ENCODE measurements at regions not wholly inside any gene's neighbourhood (a gene's known extent, or its start where the extent isn't known, plus 50 kb on each side); places are given as distances from the start of the nearest gene placed in this dataset.

DNA sequence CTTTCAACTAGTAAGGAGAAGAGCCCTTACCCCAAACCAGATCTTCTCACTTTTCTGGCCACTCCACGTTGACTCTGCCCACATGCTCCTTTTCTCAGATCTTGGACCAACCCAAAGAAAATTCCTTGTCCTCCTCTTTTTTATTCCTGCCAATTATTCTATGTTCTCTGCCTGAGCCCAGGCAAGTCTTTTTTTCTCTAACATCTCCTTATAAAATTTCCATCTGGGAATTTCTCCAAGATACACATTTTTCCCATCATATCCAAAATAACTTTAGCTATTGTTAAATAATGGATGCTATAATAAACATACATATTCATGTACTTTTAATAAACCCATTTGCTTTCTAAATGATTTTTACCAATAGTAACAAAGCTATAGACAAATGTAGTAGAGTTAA, 726.0 kb upstream of the ZNF385D start:
- Mint-ChIP-seq H3K4me1 (ENCODE audit: low read depth) (no peaks in the 10 kb centered on the region), H3K4me3 (no peak overlapping the region), H3K27ac (no peak overlapping the region), H3K9me3 (no peaks in the 10 kb centered on the region), H3K36me3 (ENCODE audit: insufficient read depth in 2 of 2) (no peaks in the 10 kb centered on the region), H3K27me3 (ENCODE audit: low read depth) (no peaks in the 10 kb centered on the region)
- DNase-seq (no peak), ATAC-seq (replicated peaks in 1 of 2) (no peak)

DNA sequence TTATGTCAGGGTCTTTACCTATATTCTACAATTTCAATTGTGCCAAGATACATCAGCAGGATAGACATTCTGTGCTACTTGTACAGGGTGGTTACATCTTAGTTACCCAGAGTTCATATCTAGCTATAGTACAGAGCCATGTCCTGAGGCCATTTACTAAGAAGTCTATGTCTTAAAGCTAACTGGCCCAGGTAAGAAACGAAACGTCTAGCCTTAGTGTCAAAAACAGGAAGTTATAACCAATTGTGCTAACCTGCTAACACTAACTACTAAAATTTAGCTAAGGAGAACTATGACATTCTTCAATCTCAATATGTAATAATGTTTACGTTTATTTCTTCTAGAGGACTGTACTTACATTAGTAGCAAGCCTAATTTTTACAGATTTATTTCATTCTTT, 717.2 kb upstream of the UBE2E2 start:
- Mint-ChIP-seq H3K9me3 (peaks cover 0 to 3% of the 10 kb centered on the region in 2 donors), H3K4me3 (no peak overlapping the region), H3K27ac (no peak overlapping the region), H3K4me1 (ENCODE audit: low read depth) (no peaks in the 10 kb centered on the region), H3K27me3 (ENCODE audit: low read depth) (no peaks in the 10 kb centered on the region), H3K36me3 (ENCODE audit: insufficient read depth in 2 of 2) (no peaks in the 10 kb centered on the region)
- DNase-seq = no peak
- no peak for ATAC-seq (replicated peaks in 1 of 2)

DNA sequence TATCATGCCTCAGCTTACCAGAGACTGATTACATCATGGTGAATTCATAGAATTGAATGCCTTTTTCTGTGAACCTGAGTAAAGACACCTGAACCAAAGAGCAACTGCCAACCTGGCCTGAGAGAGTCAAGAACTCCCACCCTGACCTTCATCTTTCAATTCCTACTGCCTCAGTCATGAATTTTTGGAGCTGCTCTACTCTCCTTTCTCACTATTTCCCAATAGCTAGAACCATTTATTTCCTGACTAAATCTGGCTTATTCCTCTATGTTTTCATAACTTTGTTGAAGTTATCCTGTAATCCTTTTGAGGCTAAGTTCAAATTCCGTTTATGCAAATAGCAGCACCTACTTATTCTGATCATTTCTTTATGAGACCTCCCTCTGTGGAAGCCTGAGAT, 712.4 kb upstream of the UBE2E2 start:
- no peaks in the 10 kb centered on the region for H3K27me3 Mint-ChIP-seq (ENCODE audit: low read depth)
- H3K4me3 Mint-ChIP-seq = no peak overlapping the region
- H3K27ac Mint-ChIP-seq = no peak overlapping the region
- no peaks in the 10 kb centered on the region for H3K36me3 Mint-ChIP-seq (ENCODE audit: insufficient read depth in 2 of 2)
- H3K9me3 Mint-ChIP-seq = peaks cover 0 to 1% of the 10 kb centered on the region in 2 donors
- DNase-seq (no peak), ATAC-seq (replicated peaks in 1 of 2) (no peak)
- H3K4me1 Mint-ChIP-seq (ENCODE audit: low read depth) = no peaks in the 10 kb centered on the region

DNA sequence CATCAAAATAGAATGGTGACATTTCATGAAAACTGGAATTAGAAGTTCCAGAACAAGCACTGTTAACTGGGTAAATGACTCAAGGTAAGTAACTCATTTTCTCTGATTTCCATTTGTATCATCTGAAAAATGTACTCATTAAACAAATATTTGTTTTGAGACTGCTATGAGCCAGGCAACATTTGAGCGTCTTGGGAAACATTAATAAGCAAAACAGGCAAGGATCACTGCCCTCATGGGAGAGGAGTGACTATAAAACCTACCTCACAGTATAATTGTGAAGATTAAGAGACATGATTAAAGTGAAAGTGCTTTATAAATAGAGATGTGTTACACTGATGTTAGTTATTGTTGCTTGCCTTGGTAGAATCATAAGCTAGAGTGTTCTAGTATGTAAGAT, 711.8 kb upstream of the UBE2E2 start:
- no peak for ATAC-seq (replicated peaks in 1 of 2)
- no peak for DNase-seq
- Mint-ChIP-seq H3K27ac (no peak overlapping the region), H3K36me3 (ENCODE audit: insufficient read depth in 2 of 2) (no peaks in the 10 kb centered on the region), H3K9me3 (peaks cover 0 to under 1% of the 10 kb centered on the region in 2 donors), H3K4me1 (ENCODE audit: low read depth) (no peaks in the 10 kb centered on the region), H3K27me3 (ENCODE audit: low read depth) (no peaks in the 10 kb centered on the region), H3K4me3 (no peak overlapping the region)

DNA sequence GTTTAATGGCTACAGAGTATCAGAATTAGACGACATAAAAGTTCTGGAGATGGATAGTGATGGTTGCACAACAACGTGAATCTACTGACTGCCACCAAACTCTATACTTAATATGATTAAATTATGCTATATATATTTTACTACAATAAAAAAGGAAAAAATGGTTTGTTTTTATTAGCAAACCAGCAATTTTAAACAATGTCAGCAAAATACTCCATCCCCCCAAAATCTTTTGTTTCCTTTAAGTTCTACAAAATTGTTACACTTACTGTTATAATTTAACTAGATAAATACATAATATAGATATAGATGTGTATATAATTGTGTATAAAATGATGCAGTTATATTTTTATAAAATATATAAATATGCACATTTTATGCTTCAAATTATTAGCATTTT, 710.8 kb upstream of the UBE2E2 start:
- H3K36me3 Mint-ChIP-seq (ENCODE audit: insufficient read depth in 2 of 2) = no peaks in the 10 kb centered on the region
- peaks cover 0 to 3% of the 10 kb centered on the region in 2 donors for H3K9me3 Mint-ChIP-seq
- no peaks in the 10 kb centered on the region for H3K27me3 Mint-ChIP-seq (ENCODE audit: low read depth)
- H3K4me3 Mint-ChIP-seq = no peak overlapping the region
- ATAC-seq (replicated peaks in 1 of 2) (no peak), DNase-seq (no peak)
- no peaks in the 10 kb centered on the region for H3K4me1 Mint-ChIP-seq (ENCODE audit: low read depth)
- H3K27ac Mint-ChIP-seq = no peak overlapping the region

DNA sequence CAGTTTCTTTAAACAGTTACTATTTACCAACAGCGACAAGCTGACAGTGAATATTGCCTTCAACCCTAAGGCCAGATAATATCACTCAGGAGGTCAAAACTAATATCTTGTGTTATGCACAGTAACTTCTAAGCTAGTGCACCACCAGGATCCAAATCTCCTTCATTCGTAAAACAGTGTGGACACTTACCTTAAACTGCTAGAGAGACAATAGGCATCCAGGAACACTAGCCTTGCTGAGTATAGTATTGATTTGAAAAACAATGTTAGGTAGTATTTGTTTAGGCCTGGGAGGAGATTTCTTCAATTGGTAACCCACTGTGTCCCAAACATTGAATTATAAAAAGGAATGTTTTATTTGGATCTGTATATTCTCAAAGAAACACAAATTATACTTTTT, 707.9 kb upstream of the UBE2E2 start:
- Mint-ChIP-seq H3K27me3 (ENCODE audit: low read depth) (no peaks in the 10 kb centered on the region), H3K4me1 (ENCODE audit: low read depth) (no peaks in the 10 kb centered on the region), H3K4me3 (no peak overlapping the region), H3K36me3 (ENCODE audit: insufficient read depth in 2 of 2) (no peaks in the 10 kb centered on the region), H3K27ac (no peak overlapping the region), H3K9me3 (peaks cover 0 to 4% of the 10 kb centered on the region in 2 donors)
- ATAC-seq (replicated peaks in 1 of 2) (no peak), DNase-seq (no peak)

DNA sequence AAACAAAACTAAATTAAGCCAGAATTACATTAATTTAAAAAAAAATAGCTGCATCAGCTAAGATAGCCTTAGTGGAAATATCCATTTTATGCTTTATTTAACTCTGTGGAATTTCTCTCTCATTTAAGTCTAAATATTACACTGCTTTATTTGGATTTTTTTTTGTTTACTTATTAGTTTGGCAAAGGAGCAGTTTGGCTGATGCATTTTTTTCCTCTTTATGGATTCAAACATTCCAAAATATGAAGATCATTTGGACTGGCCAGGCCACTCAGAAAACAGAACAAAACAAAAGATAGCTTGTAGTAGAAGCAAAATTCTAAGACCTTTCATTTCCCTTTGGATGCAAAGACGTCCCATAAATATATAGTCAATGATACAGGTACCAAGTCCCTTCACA, 707.3 kb upstream of the UBE2E2 start:
- ATAC-seq (replicated peaks in 1 of 2) (no peak), DNase-seq (no peak)
- no peaks in the 10 kb centered on the region for H3K27me3 Mint-ChIP-seq (ENCODE audit: low read depth)
- no peaks in the 10 kb centered on the region for H3K4me1 Mint-ChIP-seq (ENCODE audit: low read depth)
- no peaks in the 10 kb centered on the region for H3K36me3 Mint-ChIP-seq (ENCODE audit: insufficient read depth in 2 of 2)
- no peak overlapping the region for H3K4me3 Mint-ChIP-seq
- no peak overlapping the region for H3K27ac Mint-ChIP-seq
- peaks cover 0 to 4% of the 10 kb centered on the region in 2 donors for H3K9me3 Mint-ChIP-seq

DNA sequence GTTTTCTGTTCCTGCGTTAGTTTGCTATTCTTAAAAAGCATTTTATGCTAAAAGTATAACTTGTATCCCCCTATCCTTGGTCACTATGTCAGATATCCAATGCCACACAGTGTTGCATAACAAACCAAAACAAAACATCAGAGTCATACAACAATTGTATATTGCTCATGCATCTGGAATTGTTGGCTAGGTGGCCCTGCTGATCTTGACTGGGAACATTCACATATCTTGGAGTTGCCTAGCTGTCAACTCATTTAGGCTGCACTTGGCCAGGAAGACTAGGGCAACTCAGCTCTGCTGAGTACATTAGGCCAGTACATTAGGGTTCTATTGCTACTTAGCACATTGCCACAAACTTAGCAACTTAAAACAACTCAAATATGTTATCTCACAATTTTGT, 706.5 kb upstream of the UBE2E2 start:
- no peak overlapping the region for H3K27ac Mint-ChIP-seq
- no peaks in the 10 kb centered on the region for H3K27me3 Mint-ChIP-seq (ENCODE audit: low read depth)
- ATAC-seq (replicated peaks in 1 of 2) = no peak
- H3K9me3 Mint-ChIP-seq = peaks cover 0 to 4% of the 10 kb centered on the region in 2 donors
- no peak overlapping the region for H3K4me3 Mint-ChIP-seq
- H3K36me3 Mint-ChIP-seq (ENCODE audit: insufficient read depth in 2 of 2) = no peaks in the 10 kb centered on the region
- no peak for DNase-seq
- H3K4me1 Mint-ChIP-seq (ENCODE audit: low read depth) = no peaks in the 10 kb centered on the region

DNA sequence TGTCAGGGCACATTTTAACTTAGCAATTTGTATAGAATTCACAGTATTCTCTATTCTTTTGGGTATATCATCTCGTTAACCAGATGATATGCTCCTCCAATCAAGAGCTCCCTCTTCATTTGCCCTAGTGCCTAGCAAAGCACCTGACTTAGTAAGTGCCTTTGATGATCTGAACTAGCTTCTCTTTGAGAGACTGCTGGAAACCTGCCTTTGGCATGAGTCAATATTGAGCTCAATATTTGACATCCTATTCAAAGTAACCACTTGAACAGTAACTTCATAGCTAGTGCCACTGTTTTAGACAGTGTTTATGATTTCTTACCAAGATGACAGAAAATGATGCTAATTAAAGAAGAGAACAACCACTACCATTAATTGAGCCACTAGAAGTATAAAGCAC, 696.3 kb upstream of the UBE2E2 start:
- DNase-seq (no peak), ATAC-seq (replicated peaks in 1 of 2) (no peak)
- Mint-ChIP-seq H3K4me3 (no peak overlapping the region), H3K27me3 (ENCODE audit: low read depth) (no peaks in the 10 kb centered on the region), H3K27ac (no peak overlapping the region), H3K36me3 (ENCODE audit: insufficient read depth in 2 of 2) (no peaks in the 10 kb centered on the region), H3K4me1 (ENCODE audit: low read depth) (no peaks in the 10 kb centered on the region), H3K9me3 (peaks cover 1 to 9% of the 10 kb centered on the region in 2 donors)

DNA sequence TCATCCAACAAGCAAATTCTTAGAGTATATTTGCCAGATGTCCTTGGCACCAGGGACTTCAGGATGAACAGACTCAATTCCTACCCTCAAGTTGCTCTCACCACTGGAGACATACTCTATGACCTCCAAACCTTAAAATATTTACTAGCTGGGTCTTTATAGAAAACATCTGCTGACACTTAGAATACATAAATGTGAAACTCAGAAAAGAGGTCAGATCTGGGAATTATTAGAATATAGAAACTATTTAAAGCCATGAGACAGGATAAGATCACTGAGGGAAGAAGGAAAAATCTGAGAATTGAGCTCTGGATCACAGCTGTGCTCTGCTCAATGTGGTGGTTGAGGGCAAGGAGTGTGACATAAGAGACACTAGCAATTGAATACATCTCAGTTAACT, 695.4 kb upstream of the UBE2E2 start:
- Mint-ChIP-seq H3K4me1 (ENCODE audit: low read depth) (no peaks in the 10 kb centered on the region), H3K4me3 (no peak overlapping the region), H3K27ac (no peak overlapping the region), H3K36me3 (ENCODE audit: insufficient read depth in 2 of 2) (no peaks in the 10 kb centered on the region), H3K9me3 (peaks cover 3 to 6% of the 10 kb centered on the region in 2 donors), H3K27me3 (ENCODE audit: low read depth) (no peaks in the 10 kb centered on the region)
- ATAC-seq (replicated peaks in 1 of 2) (no peak), DNase-seq (no peak)

DNA sequence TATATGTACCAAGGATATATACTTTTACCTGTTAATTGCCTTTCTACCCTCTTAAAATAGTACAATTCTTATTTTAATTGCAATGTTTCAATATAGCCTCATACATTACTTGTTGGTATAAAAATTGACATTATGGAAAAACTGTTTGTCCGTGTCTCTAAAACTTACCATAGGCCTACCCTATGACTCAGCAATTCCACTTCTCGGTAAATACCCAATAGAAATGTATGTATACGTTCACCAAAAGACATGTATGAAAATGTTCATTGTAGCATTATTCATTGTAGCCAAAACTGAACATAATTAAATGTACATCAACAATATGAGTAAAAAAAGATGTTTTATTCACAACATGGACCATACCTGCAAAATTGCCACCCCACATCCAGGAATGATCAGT, 679.2 kb upstream of the UBE2E2 start:
- Mint-ChIP-seq H3K36me3 (ENCODE audit: insufficient read depth in 2 of 2) (no peaks in the 10 kb centered on the region), H3K4me1 (ENCODE audit: low read depth) (no peaks in the 10 kb centered on the region), H3K9me3 (peaks cover 5 to 6% of the 10 kb centered on the region in 2 donors), H3K27ac (no peak overlapping the region), H3K27me3 (ENCODE audit: low read depth) (no peaks in the 10 kb centered on the region), H3K4me3 (no peak overlapping the region)
- DNase-seq (no peak), ATAC-seq (replicated peaks in 1 of 2) (no peak)

DNA sequence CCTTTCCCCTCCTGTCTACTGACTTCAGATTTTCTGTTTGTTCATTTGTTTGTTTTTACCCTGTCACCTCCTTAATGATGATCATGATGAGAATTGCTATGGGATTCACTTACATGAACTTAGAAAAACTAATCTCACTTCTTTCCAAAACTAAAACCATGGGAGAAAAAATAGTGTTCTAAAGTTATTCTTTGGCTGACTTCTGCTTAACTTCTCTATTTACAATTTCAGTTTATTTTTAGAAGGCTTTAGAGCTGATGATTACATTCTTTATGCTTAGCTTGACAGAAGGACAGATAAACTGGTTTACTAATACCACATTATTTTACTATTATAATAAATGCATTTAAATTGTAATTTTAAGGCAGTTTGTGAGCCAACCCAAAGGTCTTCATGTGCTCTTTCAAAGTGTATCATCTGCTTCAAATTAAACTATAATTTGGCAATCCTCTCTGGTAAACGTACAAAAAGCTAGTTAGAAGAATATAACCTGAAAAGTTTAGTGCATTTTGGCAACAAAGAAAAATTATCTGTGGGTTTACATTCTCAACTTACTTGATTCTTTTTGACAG, 676.8 kb upstream of the UBE2E2 start:
- H3K9me3 Mint-ChIP-seq = peaks cover 4 to 6% of the 10 kb centered on the region in 2 donors
- DNase-seq (no peak), ATAC-seq (replicated peaks in 1 of 2) (no peak)
- no peak overlapping the region for H3K4me3 Mint-ChIP-seq
- no peaks in the 10 kb centered on the region for H3K27me3 Mint-ChIP-seq (ENCODE audit: low read depth)
- no peaks in the 10 kb centered on the region for H3K36me3 Mint-ChIP-seq (ENCODE audit: insufficient read depth in 2 of 2)
- no peaks in the 10 kb centered on the region for H3K4me1 Mint-ChIP-seq (ENCODE audit: low read depth)
- no peak overlapping the region for H3K27ac Mint-ChIP-seq

DNA sequence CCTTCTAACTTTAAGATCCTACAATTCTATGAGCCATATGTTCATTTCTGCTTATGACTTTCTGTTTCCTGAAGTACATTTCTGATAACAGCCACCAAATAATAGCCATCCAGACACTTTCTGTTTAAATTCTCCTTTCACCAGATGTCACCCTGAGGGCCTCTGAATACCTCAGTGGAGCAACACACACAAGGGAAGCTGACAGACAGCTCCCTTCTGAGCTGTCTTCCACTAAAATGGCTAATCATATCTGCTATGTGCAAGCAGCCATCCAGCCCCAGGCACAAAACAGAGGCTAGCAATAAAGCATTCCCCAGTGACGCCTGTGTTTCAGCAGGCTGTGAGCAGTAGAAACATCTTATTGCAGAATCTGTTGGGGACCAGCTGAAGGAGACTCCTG, 666.6 kb upstream of the UBE2E2 start:
- Mint-ChIP-seq H3K4me3 (no peak overlapping the region), H3K27ac (no peak overlapping the region), H3K36me3 (ENCODE audit: insufficient read depth in 2 of 2) (no peaks in the 10 kb centered on the region), H3K9me3 (no peaks in the 10 kb centered on the region), H3K4me1 (ENCODE audit: low read depth) (no peaks in the 10 kb centered on the region), H3K27me3 (ENCODE audit: low read depth) (no peaks in the 10 kb centered on the region)
- DNase-seq = no peak
- ATAC-seq (replicated peaks in 1 of 2) = no peak

DNA sequence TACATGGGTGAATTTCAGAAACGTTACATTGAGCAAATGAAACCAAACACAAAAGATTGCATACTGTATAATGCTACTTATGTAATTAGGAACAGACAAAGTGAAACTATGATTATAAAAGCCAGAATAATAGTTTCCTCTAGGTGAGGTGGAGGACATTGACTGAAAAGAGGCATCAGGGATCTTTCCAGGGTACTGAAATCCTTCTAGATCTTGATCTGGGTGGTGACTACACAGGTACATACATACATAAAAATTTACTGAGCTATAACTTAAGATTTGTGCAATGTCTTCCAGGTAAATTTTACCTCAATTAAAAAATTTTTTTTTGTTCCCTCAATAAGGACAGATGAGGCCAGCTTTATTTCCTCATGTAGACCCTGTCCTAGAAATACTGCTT, 665.6 kb upstream of the UBE2E2 start:
- Mint-ChIP-seq H3K36me3 (ENCODE audit: insufficient read depth in 2 of 2) (no peaks in the 10 kb centered on the region), H3K4me1 (ENCODE audit: low read depth) (no peaks in the 10 kb centered on the region), H3K27ac (no peak overlapping the region), H3K9me3 (peaks cover 0 to 3% of the 10 kb centered on the region in 2 donors), H3K27me3 (ENCODE audit: low read depth) (no peaks in the 10 kb centered on the region), H3K4me3 (no peak overlapping the region)
- DNase-seq (no peak), ATAC-seq (replicated peaks in 1 of 2) (no peak)
